ENCODE measurements at regions not wholly inside any gene's neighbourhood (a gene's known extent, or its start where the extent isn't known, plus 50 kb on each side); places are given as distances from the start of the nearest gene placed in this dataset.

DNA sequence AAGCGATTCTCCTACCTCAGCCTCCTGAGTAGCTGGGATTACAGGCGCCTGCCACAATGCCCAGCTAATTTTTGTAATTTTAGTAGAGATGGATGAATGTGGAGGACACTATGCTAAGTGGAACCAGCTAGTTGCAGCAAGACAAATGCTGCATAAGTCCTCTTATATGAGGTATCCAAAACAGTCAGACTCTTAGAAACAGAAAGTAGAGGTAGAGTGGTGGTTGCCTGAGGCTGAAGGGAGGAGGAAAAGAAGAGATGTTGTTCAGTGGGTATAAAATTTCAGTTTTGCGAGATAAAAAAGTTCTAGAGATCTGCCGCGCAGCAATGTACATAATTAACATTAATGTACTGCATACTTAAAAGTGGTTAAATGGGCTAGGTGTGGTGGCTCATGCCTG is 145.3 kb upstream of the SPRED2 start:
- ChIA-PET CTCF (no interaction called here), POLR2A (no interaction called here)
- Histone ChIP-seq H3K4me1 (ENCODE audit: control insufficient read depth, insufficient read depth, low read length) (no peaks in the 10 kb centered on the region), H3K36me3 (ENCODE audit: control insufficient read depth in 2 of 2, insufficient read depth in 1 of 2, low read length in 2 of 2) (no peaks in the 10 kb centered on the region), H3K27ac (ENCODE audit: extremely low read depth, low read depth, low read length) (no peak overlapping the region), H3K4me3 (ENCODE audit: low read depth, low read length) (no peak overlapping the region), H3K9me3 (ENCODE audit: control insufficient read depth, insufficient read depth, low read depth, low read length) (no peaks in the 10 kb centered on the region)
- TF ChIP-seq ZNF184 (tag by site-specific recombination; IDR thresholded peaks at IDR 0.05) (no peak), YY2 (tag by site-specific recombination; IDR thresholded peaks at IDR 0.05) (no peak)

DNA sequence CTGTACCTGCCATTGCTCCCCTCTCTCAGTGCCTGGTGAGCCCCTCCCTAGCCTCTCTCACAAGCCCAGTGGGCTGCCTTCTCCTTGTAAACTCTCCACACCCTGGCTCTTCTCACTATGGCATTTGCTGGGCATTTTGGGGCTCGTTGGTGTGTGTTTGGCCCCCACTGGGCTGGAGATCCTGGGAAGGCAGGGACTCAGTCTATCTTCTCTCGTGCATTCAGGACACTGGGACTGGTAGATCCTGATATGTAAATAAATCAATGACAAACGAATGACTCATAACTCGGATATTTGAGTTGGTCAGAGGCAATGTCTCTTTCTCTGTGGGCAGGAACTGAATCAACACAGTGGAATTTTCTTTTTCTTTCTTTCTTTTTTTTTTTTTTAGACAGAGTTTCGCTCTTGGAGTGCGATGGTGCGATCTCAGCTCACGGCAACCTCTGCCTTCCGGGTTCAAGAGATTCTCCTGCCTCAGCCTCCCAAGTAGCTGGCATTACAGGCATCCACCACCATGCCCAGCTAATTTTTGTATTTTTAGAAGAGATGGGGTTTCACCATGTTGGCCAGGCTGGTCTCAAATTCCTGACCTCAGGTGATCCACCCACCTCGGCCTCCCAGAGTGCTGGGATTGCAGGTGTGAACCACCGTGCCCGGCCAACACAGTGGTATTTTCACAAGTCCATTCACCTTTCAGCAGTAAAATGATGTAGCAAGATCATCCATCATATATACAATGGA is 144.6 kb upstream of the SPRED2 start:
- no peaks in the 10 kb centered on the region for H3K36me3 ChIP-seq (ENCODE audit: control insufficient read depth in 2 of 2, insufficient read depth in 1 of 2, low read length in 2 of 2)
- no peak overlapping the region for H3K4me3 ChIP-seq (ENCODE audit: low read depth, low read length)
- H3K4me1 ChIP-seq (ENCODE audit: control insufficient read depth, insufficient read depth, low read length), result no peaks in the 10 kb centered on the region
- CTCF ChIA-PET, result no interaction called here
- no peak for TF ChIP-seq ZNF221 (tag by site-specific recombination; IDR thresholded peaks at IDR 0.05; ENCODE audit: borderline replicate concordance)
- 0 out of 2 replicates have a peak, but pooled peaks have one; percentile 24 for TF ChIP-seq PRDM1 (tag by site-specific recombination; IDR thresholded peaks at IDR 0.05)
- no peak for TF ChIP-seq ZNF416 (tag by site-specific recombination; IDR thresholded peaks at IDR 0.05)
- no peak for TF ChIP-seq ZNF658 (tag by site-specific recombination; IDR thresholded peaks at IDR 0.05)
- no peak for TF ChIP-seq GLIS2 (tag by site-specific recombination; IDR thresholded peaks at IDR 0.05)
- TF ChIP-seq, protein P1, sequence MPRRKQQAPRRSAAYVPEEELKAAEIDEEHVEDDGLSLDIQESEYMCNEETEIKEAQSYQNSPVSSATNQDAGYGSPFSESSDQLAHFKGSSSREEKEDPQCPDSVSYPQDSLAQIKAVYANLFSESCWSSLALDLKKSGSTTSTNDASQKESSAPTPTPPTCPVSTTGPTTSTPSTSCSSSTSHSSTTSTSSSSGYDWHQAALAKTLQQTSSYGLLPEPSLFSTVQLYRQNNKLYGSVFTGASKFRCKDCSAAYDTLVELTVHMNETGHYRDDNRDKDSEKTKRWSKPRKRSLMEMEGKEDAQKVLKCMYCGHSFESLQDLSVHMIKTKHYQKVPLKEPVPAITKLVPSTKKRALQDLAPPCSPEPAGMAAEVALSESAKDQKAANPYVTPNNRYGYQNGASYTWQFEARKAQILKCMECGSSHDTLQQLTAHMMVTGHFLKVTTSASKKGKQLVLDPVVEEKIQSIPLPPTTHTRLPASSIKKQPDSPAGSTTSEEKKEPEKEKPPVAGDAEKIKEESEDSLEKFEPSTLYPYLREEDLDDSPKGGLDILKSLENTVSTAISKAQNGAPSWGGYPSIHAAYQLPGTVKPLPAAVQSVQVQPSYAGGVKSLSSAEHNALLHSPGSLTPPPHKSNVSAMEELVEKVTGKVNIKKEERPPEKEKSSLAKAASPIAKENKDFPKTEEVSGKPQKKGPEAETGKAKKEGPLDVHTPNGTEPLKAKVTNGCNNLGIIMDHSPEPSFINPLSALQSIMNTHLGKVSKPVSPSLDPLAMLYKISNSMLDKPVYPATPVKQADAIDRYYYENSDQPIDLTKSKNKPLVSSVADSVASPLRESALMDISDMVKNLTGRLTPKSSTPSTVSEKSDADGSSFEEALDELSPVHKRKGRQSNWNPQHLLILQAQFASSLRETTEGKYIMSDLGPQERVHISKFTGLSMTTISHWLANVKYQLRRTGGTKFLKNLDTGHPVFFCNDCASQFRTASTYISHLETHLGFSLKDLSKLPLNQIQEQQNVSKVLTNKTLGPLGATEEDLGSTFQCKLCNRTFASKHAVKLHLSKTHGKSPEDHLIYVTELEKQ (tag by site-specific recombination; IDR thresholded peaks at IDR 0.05; ENCODE audit: borderline replicate concordance), result 0 out of 2 replicates have a peak, but pooled peaks have one; percentile 24
- H3K9me3 ChIP-seq (ENCODE audit: control insufficient read depth, insufficient read depth, low read depth, low read length), result no peaks in the 10 kb centered on the region
- no peak overlapping the region for H3K27ac ChIP-seq (ENCODE audit: extremely low read depth, low read depth, low read length)
- POLR2A ChIA-PET, result no interaction called here

GRCh38 chr2:65576278-65576677 is 143.9 kb upstream of the SPRED2 start:
- no peaks in the 10 kb centered on the region for H3K9me3 ChIP-seq (ENCODE audit: control insufficient read depth, insufficient read depth, low read depth, low read length)
- no peaks in the 10 kb centered on the region for H3K4me1 ChIP-seq (ENCODE audit: control insufficient read depth, insufficient read depth, low read length)
- H3K27ac ChIP-seq (ENCODE audit: extremely low read depth, low read depth, low read length), result no peak overlapping the region
- no peaks in the 10 kb centered on the region for H3K36me3 ChIP-seq (ENCODE audit: control insufficient read depth in 2 of 2, insufficient read depth in 1 of 2, low read length in 2 of 2)
- H3K4me3 ChIP-seq (ENCODE audit: low read depth, low read length), result no peak overlapping the region
- POLR2A ChIA-PET, result interaction anchor here (0.6 kb wide), 1 partner anchor 216 kb away, joined by 3 read pairs; no protein-coding TSS in a partner anchor
- CTCF ChIA-PET, result interaction anchor here (0.7 to 1.0 kb wide), 3 partner anchors 310 to 403 kb away, joined by 4 to 5 read pairs (median 4); no protein-coding TSS in a partner anchor
- TF ChIP-seq ZNF341 (tag by site-specific recombination; IDR thresholded peaks at IDR 0.05; ENCODE audit: low read depth), result no peak
- TF ChIP-seq ZNF544 (tag by site-specific recombination; IDR thresholded peaks at IDR 0.05), result no peak
- no peak for TF ChIP-seq ZNF292 (tag by site-specific recombination; IDR thresholded peaks at IDR 0.05; ENCODE audit: borderline replicate concordance, low read depth)
- TF ChIP-seq SALL2 (tag by site-specific recombination; IDR thresholded peaks at IDR 0.05; ENCODE audit: borderline replicate concordance), result no peak
- no peak for TF ChIP-seq ZNF324 (tag by site-specific recombination; IDR thresholded peaks at IDR 0.05)
- TF ChIP-seq ZFP69B (tag by site-specific recombination; IDR thresholded peaks at IDR 0.05), result no peak
- TF ChIP-seq, protein P2, sequence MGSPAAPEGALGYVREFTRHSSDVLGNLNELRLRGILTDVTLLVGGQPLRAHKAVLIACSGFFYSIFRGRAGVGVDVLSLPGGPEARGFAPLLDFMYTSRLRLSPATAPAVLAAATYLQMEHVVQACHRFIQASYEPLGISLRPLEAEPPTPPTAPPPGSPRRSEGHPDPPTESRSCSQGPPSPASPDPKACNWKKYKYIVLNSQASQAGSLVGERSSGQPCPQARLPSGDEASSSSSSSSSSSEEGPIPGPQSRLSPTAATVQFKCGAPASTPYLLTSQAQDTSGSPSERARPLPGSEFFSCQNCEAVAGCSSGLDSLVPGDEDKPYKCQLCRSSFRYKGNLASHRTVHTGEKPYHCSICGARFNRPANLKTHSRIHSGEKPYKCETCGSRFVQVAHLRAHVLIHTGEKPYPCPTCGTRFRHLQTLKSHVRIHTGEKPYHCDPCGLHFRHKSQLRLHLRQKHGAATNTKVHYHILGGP (tag by site-specific recombination; IDR thresholded peaks at IDR 0.05), result no peak
- TF ChIP-seq ZNF621 (tag by site-specific recombination; IDR thresholded peaks at IDR 0.05), result no peak
- no peak for TF ChIP-seq ZNF280C (tag by site-specific recombination; IDR thresholded peaks at IDR 0.05)
- TF ChIP-seq ZBTB7A (tag by site-specific recombination; IDR thresholded peaks at IDR 0.05; ENCODE audit: low read depth), result no peak
- no peak for TF ChIP-seq ZNF585B (tag by site-specific recombination; IDR thresholded peaks at IDR 0.05)
- TF ChIP-seq ZNF571 (tag by site-specific recombination; IDR thresholded peaks at IDR 0.05), result no peak
- no peak for TF ChIP-seq KLF9 (tag by site-specific recombination; IDR thresholded peaks at IDR 0.05; ENCODE audit: low read depth)
- TF ChIP-seq ZNF26 (tag by site-specific recombination; IDR thresholded peaks at IDR 0.05), result no peak
- TF ChIP-seq ZNF16 (tag by site-specific recombination; IDR thresholded peaks at IDR 0.05; ENCODE audit: low read depth), result no peak
- no peak for TF ChIP-seq ZNF677 (tag by site-specific recombination; IDR thresholded peaks at IDR 0.05)
